ENCODE measurements at regions not wholly inside any gene's neighbourhood (a gene's known extent, or its start where the extent isn't known, plus 50 kb on each side); places are given as distances from the start of the nearest gene placed in this dataset.
"Not testable (repeated sequence)": the region's sequence is repeated elsewhere in the genome, so short reads cannot be mapped to it uniquely, and the experiment has no call there.

DNA sequence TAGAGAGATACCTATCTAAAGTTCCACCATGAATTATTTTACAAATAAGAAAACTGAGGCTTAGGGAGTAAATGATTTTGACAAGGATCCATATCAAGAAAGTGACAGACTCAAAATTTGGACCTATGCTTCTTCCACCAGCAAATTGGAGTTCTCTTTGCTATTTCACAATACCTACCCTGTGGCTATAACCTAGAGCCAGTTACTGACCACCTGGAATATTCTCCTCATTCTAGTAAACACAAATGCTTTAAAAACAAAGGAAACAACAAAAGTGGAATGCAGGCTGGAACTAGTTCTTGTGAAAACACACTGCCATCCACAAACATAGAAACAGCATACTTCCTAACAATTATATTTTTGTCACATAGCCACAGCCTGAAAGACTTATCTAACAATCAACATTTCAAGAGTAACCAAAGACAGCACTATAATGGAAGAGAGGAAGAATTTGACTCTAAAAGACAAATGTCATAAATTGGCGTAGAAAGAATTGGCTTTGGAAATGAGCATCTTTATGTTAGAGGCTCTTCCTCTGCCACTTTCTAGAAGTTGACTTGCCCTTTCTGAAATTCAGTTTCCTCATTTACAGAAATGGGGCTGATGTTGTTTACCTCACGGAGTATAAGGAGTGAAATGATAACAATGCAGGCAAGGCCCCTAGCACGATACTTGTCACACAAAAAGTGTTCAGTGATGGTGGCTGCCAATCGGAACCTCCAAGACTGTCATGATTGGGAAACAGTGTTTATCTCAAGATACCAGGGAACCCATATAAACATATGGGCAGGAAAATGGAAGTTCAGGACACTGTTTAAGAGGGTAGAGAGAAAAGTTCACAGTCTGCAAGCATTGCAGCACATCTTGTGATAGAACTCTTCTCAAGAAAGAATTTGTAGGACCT is 138.6 kb upstream of the LGR5 start:
- DNase-seq (ENCODE audit: low spot score) = no peak

DNA sequence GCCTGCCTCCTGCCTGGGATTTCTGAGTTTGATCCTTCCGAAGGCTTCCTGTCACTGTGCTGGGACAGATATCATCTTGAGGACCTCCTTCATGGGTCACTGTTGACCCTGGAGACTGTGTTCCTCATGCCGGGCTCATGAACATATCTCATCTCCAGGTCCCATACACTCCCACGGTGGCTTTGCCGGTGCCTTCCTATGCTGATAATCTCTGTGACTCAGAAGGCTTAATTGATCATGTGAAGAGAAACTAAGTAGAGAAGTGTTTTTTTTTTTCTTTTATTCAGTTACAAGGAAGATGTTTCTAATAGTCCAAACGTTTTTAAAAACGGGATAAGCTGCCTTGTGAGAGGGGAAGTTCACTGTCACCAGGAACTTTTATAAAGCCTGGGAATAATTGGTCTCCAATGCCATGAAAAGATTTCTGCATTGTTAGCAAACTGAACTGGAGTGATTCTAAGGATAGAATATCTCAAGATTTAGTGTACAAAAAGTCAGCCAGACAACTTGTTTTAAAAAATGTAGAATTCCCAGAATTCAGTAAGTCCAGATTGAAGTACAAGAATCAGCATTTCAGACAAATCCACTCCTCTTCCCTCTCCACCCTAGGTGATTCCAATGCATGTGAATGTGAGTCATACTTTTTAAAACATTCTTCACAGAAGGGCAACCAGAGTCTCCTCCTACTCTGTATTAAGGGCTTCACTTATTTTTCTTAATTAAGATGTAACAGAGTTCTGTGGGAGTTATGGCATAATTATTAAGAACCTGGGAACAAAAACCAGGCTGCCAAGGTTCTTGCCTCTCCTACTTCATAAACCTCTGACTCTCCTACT is 139.8 kb upstream of the LGR5 start:
- no peak for DNase-seq (ENCODE audit: low spot score)

DNA sequence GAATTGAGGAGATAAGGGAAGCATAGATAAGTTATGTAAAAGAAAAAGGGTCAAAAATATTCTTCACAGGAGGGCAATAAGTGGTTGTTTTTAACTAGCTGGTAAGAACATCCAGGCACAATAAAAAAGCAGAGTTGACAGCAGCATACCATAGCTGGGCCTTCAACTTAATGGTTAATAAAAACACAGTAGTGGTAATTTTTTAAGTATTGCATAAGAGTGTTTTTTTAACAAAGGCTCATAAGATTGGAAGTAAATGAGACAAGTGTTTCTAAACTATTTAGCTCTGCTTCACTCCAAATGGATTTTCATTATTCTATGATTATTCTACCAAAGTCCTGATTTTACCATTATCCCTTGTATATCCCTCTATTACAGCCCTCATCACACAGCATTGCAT is 140.1 kb upstream of the TSPAN8 start:
- DNase-seq (ENCODE audit: low spot score) = no peak

DNA sequence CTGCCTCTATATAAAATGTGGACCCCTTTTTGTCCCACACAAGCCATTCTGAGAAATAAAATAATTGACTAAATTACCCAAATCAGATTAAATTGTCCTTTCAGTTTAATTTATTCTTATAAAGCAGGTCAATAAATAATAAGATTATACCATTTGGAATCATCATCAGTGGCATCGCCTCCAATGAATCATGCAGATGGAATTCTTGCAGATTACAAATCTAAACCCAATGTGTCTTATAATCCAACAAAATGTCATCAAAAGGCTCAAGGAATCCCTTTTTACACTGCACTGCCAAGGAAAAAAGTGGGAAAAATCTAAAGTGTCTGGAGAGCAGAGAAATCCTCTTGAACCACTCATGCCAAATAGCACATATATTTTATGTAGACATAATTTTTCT is 138.2 kb upstream of the TSPAN8 start:
- DNase-seq (ENCODE audit: low spot score) = no peak

DNA sequence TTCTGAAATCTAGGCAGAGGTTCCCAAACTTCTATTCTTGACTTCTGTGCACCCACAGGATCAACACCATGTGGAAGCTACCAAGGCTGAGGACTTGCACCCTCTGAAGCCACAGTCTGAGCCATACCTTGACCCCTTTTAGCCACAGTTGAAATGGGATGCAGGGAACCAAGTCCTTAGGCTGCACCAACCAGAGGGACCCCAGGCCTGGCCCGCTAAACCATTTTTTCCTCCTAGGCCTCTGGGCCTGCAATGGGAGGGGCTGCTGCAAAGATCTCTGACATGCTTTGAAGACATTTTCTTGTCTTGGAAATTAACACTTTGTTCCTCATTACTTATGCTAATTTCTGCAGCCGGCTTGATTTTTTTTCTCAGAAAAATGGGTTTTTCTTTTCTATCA is 133.9 kb upstream of the TSPAN8 start:
- DNase-seq (ENCODE audit: low spot score) = no peak

DNA sequence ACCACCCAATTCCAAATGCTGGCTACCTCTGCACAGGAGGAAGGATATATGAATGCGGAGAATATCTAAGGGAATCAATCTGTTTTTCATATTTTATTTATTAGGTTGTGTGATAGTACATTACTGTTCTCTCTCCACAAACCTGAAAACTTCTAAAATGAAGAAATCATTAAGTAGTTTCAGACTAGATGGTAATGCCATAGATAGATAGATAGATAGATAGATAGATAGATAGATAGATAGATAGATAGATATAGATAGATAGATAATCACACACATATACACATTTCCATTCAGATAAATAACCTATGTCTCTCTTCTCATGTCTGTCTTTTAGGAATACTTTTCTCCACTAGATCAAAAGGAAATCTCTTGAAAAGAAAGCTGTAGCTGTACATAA is 126.1 kb upstream of the TSPAN8 start:
- no peak for DNase-seq (ENCODE audit: low spot score)

DNA sequence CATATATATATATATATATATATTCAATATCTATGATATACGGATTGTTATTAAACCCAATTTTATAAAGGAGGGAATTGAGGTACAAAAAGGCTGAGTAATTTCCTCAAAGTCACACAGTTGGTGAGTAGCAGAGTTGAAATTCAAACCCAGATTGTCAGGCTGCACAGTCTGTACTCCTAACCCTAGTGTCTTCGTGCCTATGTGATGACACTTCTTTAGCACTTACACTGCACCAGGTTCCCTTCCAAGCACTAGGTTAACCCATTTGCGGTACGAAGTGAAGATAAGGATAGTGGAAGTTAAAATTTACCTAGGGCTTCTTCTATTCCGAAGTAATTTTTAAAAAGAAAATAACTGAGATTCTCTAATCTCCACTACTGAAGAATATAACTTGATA is 125.1 kb upstream of the TSPAN8 start:
- no peak for DNase-seq (ENCODE audit: low spot score)

DNA sequence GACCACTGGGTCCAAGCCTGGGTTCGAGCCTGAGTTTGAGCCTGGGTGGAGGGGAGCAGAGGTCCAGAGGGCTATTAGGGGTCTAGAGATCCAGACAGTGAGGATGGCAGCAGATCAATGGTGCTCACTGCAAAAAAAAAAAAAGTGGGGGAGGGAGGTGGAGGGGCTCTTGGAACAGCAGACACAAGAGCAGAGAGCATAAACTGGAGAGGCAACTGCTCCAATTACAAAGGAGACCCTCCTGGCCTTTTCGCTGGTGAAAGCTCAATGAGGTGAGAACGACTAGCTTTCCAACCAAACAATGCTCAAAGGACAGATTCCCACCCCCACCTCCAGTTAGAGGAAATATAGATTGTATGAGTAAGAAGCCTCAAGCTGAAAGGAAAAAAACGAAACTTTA is 124.2 kb upstream of the TSPAN8 start:
- no peak for DNase-seq (ENCODE audit: low spot score)

DNA sequence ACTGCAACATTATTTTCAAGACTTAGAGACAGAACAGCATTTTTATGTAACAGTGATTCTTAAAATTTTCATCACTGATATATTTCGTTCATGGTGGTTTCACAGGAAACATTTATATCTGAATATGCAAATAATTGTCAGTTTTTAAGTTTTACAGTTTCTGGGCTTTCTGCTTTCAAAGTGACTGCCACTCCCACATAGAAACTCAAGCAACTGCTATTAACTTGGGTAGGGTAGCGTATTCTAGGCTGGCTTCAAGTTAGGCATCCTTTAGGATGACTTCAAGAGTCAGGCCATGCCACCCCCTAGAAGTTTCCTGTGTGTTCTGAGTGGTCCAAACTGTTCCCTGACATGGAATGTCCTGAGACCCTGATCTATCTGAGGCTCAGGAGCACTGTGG is 123.6 kb upstream of the TSPAN8 start:
- no peak for DNase-seq (ENCODE audit: low spot score)

DNA sequence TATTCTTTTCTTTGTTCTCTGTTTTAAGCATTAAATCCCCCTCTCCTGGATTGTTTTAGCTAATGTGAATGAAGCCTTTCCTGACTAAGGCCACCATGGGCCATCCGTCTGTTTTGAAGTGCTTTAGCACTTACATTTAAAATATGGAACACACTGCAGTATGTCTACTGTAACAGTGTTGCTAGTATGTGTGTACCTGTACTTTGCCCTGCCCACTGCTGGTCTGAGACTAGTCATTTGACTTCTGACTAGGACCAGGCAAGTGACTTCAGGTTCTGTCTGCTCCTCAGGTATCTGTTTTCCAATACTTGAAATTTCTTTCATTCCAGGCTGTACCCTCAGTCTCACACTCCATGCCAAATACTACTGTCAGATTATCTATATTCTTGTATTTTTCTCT is 120.1 kb upstream of the TSPAN8 start:
- DNase-seq (ENCODE audit: low spot score) = no peak

DNA sequence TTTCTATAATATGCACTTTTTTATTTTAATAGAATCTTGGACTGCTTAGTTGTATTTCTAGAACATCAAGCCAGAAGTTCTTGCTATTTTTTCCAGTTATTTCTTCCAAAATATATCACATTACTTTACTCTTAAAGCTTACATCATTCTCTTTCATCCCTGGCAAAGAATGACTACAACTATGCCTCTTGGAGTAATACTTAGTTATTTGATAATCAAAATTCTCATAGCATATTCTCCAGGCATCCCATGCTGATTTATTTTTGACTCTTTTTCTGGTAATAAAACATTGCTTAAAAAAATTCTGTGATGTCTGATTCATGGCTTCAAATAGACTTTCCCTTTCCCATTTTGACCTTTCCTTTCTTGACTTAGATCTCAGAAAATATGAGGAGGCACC is 118.7 kb upstream of the TSPAN8 start:
- DNase-seq (ENCODE audit: low spot score) = no peak

DNA sequence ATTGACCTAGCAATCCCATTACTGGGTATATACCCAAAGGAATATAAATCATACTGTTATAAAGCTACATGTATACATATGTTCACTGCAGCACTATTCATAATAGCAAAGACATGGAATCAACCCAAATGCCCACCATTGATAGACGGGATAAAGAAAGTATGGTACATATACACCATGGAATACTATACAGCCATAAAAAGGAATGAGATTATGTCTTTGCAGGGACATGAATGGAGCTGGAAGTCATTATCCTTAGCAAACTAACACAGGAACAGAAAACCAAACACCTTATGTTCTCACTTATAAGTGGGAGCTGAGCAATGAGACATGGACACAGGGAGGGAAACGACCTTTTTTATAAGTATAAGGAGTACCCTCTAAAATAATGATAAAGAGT is 113.0 kb upstream of the TSPAN8 start:
- not testable (repeated sequence) for DNase-seq (ENCODE audit: low spot score)

DNA sequence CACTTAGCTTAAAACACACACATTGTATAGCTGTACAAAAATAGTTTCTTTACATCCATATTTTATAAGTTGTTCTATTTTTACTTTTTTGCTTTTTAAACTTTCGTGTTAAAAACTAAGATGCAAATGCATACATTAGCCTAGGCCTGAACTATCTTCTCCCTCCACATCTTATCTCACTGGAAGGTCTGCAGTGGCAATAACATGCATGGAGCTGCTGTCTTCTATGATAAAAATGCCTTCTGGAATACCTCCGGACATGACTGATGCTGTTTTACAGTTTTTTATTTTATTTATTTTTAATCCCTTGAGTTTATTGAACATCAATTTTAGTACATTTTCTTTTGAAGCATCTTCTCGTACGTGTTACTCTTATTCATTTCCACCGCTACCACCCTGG is 112.3 kb upstream of the TSPAN8 start:
- no peak for DNase-seq (ENCODE audit: low spot score)

DNA sequence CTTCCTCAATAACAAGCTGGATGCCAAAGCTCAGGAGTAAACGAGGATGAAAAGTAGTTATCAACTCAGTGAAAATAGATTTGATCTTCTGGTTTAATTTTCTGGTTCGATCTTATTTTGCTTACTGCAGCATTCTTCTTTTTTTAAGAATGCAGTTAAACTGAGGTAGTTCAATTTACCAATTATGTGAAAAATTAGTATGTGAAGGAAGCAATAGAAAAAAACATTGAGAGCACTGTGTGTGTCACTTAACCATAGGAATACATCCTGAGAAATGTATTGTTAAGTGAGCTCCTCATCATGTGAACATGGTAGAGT is 111.4 kb upstream of the TSPAN8 start:
- DNase-seq (ENCODE audit: low spot score) = no peak

DNA sequence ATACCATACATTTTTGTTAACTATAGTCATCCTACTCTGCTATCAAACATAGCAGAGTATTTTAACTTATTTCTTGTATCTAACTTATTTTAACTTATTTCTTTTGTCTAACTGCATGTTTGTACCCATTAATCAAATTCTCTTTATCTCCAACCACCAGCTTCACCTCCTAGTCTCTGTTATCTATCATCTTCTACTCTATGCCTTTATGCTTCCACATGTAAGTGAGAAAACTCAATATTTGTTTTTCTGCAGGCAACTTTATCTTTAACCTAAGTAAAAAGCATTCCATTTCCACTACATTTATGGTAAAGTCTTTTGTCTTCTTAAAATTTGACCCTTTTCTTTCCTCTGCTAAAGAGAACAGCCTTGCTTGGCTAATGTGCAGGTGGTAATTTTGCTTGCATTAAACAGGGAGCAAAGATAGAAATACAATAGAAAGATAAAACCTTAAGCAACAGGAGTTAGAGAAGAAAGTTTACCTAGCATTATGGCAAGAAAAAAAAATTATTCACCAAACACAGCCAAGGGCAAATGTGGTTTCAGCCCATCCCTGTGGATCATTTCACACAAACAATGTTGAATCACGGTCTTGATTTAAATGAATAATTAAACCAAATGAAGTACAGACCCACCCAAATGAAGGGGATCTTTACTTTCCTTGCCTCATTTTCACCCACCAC is 110.9 kb upstream of the TSPAN8 start:
- DNase-seq (ENCODE audit: low spot score) = no peak

DNA sequence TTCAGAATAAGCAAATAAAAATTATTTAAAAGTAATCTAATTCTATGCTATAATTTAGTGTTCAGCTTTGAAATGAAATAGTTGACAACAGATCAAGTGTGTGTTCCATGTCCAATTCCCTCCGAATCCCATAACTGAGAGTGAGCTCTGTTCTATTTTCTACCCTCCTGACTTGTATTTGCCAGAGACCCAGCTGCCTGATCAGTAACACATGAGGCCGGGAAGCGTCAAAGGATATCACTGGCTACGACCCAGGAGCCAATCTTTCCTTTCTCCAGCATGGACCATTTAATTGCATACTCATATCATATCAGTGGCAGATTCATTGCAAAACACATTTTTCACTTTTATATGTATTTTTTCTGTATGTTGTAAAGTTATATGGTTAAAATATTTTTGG is 108.8 kb upstream of the TSPAN8 start:
- DNase-seq (ENCODE audit: low spot score) = no peak

DNA sequence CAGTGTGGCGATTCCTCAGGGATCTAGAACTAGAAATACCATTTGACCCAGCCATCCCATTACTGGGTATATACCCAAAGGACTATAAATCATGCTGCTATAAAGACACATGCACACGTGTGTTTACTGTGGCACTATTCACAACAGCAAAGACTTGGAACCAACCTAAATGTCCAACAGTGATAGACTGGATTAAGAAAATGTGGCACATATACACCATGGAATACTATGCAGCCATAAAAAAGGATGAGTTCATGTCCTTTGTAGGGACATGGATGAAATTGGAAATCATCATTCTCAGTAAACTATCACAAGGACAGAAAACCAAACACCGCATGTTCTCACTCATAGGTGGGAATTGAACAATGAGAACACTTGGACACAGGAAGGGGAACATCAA is 107.9 kb upstream of the TSPAN8 start:
- DNase-seq (ENCODE audit: low spot score) = not testable (repeated sequence)

DNA sequence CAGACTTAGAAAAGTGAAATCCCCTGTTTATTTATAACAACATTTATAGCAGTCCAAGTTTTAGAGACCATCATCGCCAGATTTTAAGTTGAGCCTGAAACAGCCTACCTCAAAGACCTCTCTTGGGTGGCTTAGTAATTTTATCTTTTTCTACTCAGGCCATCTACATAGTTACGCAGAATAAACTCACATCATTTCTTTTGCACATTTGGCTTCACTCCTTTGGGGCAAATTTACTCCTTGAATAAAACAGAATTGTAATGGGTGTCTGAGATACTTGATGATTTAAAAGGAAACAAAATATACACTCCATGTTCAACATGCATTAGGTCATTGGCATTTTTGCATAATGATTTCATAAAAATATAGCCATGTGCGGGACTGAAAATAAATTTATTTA is 104.7 kb upstream of the TSPAN8 start:
- DNase-seq (ENCODE audit: low spot score) = no peak

DNA sequence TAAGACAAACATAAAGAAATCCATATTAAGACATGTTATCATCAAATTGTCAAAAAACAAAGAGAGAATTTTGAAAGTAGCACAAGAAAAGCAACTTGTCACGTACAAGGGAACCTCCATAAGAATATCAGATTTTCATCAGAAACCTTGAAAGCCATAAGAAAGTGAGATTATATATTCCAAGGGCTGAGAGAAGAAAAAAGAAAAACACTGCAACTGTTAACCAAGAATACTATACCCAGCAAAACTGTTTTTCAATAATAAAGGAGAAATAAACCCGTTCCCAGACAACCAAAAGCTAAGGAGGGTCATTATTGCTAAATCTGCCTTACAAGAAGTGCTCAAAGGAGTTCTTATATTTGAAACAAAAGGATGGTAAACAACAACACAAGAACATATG is 94.7 kb upstream of the TSPAN8 start:
- DNase-seq (ENCODE audit: low spot score) = no peak

DNA sequence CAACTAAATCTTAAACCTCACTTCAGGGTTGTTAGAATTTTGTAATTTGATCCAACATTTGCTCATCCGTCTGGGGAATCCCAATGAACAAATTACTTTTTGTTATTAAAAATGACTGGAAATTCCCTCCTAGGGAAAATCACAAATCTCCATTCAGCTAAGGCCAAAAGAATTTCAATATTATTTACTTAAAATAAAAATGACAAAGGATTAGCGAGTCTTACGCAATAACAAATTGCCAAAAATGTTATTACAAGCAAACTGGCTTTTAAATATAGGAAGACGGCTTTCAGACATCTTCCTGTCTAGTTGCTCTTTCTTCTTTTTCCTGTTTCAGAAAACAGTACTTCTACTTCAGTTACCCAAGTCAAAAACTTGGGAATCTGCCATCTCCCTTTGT is 92.4 kb upstream of the TSPAN8 start:
- DNase-seq (ENCODE audit: low spot score) = no peak

DNA sequence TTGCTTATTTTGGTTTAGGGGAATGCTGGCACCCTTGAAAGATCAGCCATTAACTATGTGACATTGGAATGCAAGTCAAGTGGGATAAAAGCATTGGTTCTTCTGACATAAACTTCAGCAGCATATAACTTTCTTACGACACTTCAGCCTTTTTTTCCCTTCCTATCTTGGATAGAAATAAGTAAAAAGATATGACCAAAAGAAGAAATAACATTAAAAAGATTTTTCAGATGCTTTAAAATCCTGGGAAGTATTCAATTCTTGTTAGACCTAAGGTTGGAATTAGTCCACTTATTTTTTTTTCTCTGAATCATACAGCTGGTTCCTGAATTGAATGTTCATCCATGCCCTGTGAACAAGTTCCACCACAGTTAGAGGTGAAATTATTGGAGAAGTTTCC is 85.6 kb upstream of the TSPAN8 start:
- DNase-seq (ENCODE audit: low spot score) = no peak

DNA sequence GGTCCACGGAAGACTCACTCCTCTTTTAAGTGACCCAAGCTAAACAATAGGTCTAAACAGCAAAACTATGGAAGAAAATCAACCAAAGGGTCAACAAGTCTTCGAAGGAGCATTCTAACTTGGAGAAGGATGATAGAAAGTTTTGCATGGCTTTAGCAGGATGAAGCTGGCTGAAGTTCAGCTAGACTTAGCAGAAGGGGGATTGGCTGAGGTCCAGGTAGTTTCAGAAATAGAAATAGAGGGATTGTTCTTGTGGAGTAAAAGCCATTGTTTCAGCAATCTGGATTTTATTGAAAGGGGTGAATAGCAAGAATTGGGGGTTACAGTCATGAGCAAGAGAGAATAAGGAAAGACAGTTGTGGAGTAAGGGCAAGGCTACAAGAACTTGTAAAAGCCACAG is 84.7 kb upstream of the TSPAN8 start:
- no peak for DNase-seq (ENCODE audit: low spot score)

DNA sequence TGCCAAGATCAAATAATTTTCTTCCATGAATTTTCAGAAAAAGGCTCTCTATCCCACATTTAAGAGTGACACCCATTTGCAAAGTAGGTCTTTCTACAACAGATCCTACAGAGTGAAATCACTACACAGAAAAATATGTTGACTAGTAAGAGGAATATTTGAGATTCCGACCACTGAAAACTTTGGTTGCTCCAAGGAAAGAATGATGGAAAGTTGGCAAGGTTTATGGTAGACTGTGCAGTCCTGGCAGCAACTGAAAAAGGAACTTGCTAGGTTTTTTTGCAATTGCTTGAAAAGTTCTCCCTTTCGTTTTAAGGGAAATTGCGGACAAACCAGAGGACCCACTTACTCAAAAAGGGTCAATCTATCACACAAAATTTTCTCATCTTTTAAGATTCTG is 83.1 kb upstream of the TSPAN8 start:
- DNase-seq (ENCODE audit: low spot score) = no peak
